T-helper 2 cell (primary cell): ENCODE measurements at regions not wholly inside any gene's neighbourhood (a gene's known extent, or its start where the extent isn't known, plus 50 kb on each side); places are given as distances from the start of the nearest gene placed in this dataset.

Source experiments
- DNase-seq, 5 experiments: peaks; one replicate each; pipeline versions ENCODE4 v3.0.0 to v3.0.0-alpha.2; 2012 to 2022

DNA sequence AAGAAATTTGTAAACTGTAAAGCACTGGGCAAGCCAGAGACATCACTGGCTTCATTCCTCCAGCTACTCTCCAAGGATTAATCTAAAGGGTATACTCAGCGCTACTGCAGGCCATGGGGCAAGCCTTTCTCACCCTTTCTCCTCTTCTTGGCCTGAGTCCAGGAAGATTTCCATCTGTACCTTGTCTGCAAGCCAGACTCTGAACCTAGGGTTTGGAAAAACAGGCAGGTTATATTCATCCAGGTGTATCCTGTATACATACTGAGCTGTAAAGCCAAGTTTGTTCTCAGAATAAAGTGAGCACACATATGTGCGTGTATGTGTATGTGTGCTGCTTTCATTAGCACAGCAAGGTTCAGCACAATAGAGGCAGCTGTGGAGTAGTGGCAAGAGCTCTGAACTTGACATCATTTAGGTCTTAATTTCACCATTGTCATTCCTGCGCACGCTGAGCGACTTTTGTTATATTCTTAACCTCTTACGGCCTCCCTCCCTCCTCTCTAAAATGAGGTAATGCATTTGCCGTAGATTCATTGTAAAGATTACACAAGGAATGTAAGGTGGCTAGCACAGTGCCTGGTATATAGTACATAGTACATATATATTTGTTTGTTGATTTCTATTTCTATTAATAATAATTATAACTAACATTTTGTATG is 128.1 kb upstream of the JUN start:
- no peak for DNase-seq

DNA sequence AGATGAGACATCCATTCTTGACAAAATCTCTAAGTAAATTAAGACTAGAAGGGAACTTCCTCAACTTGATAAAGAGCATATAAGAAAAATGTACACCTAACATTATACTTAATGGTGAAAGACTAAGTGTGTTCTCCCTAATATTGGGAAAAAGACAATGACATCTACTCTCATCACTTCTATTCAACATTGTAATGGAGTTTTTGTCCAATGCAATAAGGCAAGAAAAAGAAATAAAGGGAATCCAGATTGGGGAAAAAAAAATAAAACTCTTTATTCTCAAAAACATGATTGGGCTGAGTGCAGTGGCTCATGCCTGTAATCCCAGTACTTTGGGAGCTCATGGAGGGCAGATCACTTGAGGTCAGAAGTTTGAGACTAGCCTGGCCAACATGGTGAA is 131.1 kb upstream of the JUN start:
- no peak for DNase-seq

DNA sequence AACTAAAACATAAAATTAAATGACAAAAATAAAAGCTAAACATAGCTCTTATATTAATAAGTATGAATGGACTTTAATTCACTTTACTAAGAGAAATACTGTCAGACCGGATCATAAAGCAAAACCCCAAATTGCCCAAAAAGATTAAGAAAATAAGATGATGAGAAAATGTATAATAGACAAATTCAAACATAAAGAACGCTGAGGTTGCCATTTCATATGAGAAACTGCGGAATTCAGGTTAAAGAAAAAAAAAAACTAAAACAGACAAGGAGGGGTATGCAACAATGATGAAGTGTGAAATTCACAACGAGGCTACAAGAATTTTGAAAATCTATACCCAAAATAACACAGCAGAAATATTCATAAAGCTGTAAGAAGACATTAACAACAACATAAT is 133.6 kb upstream of the JUN start:
- DNase-seq, result no peak

DNA sequence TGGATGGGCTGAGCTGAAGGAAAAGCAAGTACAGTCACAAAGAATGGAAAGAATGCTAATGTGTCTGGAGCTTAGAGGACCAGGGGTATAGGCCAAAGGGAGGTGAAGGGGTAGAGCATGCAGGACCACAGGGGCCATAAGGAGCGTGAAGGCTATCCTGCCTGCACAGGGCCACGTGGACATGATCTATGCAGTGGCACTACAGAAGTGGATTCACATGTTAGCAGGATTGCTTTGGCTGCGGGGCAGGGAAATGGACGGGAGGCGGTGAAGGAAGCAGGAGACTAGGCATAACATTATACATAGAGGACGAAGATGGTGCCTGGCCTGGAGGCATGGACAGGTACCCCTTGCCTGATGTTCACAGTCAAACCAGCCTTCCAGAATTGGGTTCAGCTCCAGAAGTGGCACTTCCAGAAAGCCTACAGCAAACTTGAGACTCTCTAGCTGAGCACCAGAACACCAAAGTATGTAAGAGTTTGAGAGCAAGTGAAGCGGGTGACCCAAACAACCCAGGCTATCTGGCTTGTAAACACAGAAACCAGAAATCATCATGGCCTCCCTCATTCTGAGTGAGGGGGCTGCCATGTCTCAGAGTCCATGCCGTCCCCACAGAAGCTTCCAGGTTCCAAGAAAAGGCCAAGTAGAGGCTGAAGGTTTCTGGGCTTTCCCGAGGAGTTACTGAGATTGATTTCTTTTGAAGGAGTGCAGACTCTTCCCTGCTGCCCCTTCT is 135.5 kb upstream of the JUN start:
- no peak for DNase-seq

DNA sequence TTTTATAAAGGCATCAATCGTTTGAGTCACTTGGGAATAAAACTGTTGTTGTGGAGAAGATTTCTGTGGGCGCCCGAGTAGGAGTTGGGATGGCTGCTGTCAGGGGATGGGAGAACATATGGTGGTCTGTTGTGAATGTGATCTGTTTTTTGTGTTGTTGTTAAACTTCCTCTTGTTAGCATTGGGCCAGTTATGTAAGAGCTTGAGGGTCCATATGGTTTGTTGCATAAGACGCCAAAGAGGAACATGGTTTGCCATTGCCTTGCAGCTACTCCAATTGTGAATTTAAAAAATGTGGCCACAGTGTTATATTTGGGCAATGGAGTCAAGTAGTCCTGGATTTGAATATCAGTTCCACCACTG is 136.1 kb upstream of the JUN start:
- DNase-seq, result no peak

DNA sequence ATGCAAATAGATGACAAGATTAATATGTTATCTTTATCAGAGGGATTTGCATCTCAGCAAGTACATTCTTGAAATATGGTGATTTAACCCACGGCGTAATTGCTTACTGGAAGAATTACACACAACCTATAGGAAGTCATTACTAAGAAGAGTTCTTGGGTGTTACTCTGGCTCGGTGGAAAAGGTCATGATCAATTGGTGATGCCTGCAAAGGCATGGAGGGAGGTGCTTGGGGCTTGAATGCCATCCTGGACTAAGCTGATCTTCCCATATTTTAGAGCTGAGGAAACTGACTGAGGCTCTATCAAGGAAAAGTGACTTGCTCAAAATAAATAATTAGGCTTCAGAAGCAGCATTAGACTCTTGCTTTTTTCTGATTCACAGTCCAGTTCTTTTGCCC is 137.5 kb upstream of the JUN start:
- no peak for DNase-seq

DNA sequence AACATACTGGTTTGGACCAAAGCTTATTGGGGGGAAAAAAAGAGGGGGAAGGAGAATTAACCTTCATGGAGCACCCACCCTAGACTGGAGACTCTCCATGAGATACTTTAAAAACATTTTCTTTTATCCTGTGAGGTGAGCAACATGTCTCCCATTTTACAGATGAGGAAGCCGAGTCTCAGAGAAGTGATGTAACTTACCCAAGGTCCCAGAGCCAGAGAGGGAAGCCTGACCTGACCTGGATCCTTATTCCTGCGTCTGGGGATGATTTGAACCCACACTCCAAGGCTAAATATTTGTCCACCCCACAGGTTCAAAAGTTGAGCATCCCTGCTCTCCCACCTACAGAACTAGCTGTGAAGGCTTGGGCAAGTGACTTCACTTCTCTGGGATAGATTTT is 137.9 kb upstream of the JUN start:
- DNase-seq, result no peak

DNA sequence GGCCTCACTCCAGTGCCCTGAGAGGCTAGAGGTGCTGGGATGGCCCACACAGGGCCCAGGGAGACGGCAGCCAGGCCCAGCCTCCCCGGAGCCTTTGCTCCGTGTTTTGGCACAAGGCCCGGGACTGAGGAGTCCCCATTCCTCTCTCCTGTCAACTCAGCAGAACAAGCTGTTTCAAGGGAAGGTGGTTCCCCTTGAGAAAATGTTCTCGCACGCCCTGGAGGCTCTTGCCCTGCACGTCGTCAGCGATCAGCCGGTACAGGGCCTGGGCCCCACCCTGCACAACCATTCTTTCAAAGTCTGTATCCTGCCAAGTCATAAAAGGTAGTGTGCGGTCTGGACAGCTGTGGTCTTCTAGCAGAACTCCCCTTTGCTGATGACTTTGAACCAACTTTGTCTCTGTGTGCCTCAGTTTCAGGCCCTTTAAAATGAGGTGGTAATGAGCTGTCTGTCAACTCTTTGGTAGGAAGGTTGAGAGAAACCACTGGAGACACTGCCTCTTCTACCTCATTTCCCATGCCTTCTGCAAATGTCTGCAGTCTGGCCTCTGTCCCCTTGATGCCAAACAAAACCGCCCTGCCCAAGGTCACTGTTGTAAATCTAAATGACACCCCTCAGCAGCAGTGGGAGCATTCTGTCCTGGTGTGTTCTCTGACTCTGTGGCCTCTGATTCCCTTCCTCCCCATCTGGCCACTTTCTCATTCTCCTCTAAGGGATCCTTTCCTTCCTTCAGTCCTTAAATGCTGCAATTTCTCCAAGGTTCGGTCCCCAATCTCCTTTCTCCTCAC is 138.6 kb upstream of the JUN start:
- DNase-seq, result peak in 2 of 5 experiments; percentile 55 to 84

DNA sequence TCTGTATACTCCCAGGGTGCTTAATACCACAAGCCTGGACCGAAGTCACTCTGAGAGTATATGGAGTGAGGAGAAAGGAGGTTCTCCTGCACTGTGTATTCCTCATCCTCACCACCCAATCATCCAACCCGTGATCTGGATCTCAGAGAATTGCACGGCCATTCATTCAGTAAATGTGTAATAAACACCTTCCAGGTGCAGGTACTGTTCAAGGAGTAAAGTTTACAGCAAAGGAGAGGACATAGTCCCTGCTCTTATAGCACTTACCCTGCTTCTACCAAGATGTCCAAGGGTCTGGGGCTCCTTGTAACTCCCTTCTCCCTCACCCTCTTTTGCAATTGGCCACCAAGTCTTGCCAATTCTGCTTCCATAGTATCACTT is 139.2 kb upstream of the JUN start:
- DNase-seq, result no peak

DNA sequence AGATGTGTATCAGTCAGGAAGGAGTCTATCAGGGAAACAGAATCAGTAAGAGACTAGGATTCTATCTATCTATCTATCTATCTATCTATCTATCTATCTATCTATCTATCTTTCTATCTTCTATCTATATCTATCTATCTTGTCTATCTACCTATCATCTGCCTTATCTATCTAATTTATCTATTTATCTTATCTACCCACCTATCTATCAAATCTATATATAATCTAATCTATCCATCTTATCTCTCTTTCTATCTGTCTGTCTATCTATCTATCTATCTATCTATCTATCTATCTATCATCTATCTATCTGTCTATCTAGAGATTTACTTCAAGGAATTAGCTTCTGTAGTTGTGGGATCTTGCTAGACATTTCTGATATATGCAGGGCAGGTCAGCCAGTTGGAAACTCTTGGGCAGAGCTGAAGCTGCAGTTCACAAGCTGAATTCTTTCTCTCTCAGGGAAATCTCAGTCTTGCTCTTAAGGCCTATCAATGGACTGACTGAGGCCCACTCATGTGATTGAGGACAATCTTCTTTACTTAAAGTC is 140.2 kb upstream of the JUN start:
- DNase-seq, result no peak

DNA sequence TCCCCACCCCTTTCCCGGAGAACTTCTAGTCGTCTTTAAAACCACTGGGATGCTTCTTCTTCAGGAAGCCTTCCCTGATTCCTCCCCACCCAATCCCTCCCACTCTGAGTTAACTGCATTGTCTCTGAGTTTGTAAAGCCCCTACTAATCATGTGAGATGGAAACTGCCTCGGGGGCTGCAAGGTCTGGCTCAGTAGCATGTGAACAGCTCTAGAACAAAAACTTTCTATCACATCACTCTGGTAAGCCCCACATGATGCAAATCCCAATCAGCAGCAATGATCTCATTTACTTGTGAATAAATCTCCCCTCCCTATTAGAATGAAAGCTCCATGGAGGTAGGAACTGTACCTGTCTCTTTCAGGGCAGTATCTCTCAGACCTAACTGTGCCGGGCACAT is 141.0 kb upstream of the JUN start:
- no peak for DNase-seq

DNA sequence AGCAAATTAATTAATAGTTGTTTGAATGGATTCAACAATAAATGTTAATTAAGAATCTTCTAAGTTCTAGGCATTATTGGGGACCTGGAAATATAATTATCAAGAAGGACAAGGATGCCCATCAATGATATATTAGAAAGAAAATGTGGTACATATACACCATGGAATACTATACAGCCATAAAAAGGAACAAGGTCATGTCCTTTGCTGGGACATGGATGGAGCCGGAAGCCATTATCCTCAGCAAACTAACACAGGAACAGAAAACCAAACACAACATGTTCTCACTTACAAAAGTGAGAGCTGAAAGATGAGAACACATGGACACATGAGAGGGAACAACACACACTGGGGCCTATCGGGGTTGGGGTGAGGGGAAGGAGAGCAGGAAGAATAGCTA is 141.4 kb upstream of the JUN start:
- DNase-seq, result no peak

DNA sequence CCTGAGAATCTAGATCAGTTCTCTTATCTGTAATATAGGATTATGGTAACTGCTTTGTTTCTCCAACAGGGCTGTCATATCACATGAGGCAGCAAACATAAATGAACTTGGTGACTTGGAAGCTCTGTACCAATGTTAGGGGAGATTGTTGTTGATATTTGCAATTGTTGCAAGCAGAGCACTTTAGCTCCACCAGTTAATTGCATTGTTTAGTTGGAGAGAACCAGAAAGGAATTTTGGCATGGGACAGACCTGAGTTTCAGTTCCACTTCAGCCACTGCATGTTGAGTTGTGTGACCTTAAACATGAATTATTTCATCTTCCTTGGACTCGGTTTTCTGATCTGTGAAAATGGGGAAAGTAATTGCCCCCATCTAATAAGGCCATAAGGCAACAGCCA is 142.3 kb upstream of the JUN start:
- DNase-seq, result no peak

DNA sequence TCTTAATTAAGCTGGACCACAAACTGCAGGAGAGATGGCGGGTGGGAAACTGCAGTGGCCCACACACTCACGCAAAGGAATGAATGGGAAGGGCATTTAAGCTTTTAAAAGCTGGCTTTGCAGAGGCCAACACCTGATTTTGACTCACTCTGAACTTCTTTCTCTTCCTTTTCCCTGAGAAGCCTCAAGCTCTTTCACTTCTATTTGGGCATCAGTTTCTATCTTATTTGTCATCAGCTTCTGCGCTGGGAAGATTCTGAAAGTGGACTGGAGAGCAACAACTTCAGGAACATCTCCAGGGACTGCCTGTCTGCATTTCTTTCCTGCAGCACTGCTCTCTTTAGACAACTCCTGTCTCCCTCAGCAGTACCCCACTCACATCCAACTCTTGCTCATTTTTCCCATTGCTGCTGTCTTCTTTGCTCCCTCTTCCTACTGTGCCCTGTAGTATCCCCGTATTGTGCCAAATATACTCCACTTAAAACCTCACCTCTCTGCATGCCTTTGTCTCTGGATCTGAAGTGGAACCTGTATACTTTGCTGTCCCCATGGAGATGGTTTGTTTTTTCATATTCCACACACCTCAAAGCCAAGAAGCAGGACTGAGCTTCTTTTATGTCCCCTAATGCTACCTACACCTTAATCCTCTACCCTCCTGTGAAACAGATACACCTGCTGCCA is 143.3 kb upstream of the JUN start:
- no peak for DNase-seq

DNA sequence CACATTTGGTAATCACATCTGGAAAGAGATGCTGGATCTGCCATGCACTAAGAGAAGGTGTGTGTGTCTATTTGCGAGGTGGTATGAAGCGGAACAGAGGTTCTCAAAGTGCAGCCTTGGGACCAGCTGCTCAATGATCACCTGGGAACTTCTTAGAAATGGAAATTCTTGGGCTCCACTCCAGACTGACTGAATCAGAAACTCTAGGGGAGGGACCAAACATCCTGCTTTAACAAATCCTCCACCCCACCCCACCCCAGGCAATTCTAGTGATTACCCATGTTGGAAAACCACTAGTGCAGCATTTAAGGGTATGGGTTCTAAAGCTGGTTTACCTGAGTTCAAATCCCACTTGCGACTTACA is 143.9 kb upstream of the JUN start:
- no peak for DNase-seq

DNA sequence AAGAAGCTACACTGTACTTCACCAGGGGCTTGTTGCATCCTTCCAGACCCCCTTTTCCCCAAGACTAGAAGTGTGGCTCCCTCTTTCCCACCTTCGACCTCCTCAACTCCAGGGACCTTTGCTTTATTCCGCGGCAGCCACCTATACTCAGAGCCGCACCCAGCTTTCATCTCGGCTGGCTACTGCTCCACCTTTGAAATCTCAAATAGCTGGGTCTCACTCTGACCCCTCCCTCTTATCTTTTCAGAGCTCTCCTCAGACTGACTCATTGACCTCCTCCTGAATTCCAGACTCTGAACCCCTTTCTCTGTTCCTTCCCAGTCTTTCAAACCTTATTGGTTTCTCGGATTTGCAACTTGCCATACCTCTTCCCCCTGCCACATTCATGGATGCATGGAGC is 144.7 kb upstream of the JUN start:
- DNase-seq, result no peak

DNA sequence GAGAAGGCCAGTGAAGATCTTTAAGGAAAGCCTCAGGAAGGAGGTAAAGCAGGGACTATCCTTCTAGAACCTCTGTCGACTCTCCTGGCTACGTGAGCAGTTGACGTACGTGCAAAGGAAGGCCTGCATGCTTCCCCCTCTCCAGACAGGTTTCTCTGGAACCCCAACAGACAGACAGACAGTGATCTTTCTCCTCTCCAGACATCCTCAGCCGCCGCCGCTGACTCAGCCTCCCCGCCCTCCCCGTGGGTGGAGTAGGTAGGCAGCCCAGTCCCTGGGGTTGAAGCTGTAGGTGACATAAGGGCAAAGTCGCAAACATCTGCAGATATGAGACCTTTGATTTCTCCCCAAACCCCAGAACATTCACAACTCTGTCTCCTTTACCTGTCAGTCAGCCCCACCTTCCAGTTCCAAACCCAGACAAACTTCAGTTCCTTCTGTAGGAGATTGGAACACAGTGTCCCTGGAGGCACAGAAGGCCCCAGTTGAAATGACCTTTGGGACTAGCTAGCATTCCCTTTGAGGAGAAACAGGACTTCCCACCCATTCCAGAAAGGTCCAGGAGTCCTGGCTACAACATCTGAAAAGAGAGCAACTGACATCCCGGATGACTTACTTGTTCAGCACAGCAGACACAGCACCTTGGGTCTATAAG is 146.0 kb upstream of the JUN start:
- DNase-seq, result peak in 3 of 5 experiments; percentile 15 to 44 (median 31)

DNA sequence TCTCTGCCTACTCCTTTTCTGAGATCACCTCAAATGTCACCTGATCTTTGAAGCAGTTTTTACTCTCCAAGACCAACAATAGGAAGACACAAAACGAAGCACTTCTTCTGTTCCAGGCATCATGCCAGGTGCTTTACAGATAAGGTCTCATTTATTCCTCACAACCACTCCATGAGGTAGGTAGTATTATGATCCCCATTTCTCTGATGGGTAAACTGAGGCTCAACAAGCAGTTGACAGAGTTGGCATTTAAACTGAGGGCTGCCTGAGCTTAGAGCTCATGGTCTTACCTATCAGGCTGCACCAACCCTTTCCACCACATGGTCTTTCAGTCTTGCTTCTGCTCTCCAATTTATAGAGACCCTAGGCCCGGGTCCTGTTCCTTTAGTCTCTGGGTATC is 147.2 kb upstream of the JUN start:
- DNase-seq, result no peak

DNA sequence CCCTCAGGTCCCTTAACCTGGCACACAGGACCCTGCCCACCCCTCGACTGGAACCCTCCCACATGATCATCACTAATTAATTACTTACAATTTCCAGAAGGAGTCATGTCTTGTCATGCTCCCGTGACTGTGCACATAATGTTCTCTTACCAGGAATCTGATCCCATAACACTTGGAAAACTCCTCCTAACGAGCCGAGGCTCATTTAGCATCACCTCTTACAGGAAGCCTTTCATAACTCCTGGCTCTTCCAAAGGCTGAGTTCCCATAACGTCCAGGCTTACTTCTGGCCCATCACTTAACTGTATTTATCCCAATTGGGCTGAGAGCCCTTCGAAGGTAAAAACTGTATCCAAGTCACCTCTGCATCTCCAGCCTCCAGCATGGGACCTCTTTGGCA is 147.9 kb upstream of the JUN start:
- DNase-seq, result no peak

DNA sequence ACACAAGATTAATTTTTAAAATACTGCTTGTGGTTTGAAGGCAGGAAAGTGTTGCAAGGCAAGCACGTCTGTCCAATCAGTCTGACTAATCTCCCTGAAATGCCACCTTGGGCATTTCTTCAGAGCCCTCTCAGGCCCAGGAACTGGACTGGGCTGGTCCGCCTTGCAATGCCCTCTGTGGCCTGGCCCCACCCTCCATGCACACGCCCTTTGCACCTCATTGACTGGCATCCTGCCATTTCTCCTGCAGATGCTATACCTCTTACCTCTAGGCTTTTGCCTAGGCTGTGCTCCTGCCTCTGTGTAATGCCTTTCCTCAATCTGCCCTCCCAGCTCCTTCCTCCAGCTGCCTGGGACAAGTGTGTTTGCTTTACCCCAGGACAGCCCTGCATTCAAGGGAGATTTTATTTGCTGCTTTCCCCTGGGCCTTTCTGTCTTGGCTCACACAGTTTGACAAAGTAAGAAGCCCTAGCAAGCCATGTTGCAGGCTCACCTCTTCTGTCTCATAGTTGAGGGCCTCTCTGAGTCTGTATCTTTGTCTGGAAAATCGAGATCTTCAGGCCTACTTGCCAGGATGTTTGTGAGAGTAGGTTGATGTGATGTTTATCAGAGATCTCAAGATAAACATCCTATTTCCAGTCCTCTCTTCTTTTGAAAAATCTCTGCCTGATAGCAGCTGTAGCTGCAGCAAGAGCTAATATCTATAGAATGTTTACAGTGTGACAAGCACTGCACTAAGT is 149.2 kb upstream of the JUN start:
- DNase-seq, result peak in 1 of 5 experiments; percentile 40

DNA sequence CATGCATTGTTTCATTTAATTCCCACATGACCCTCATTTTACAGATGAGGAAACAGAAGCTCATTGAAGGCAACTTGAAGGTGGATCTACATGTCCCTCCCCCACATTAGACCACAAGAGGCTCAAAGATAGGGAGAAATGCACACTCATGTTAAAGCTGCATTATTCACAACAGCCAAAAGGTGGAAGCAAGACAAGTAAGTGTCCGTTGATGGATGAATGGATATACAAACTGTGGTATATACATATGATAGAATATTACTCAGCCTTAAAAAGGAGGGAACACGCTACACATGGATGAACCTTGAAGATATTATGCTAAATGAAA is 149.7 kb upstream of the JUN start:
- peak in 1 of 5 experiments; percentile 54 for DNase-seq

DNA sequence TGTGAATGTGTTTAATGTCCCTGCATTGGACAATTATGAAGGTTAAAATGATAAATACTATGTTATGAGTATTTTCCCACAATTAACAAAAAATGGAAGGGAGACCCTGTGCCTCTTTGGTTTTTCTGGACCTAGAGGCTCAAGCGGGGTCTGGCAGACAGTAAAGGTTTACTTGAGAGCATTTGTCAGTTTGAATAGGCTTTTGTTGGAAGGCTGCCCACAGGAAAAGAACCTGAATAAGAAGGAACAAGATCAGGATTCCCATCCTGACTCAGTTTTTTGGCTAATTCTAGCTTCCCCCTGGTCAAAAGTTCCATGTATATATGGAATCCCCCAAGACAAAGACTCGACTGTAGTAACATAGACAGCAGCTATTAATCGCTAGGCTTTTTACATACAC is 150.9 kb upstream of the JUN start:
- DNase-seq, result no peak
